GM04503 (cell line): ENCODE measurements at regions not wholly inside any gene's neighbourhood (a gene's known extent, or its start where the extent isn't known, plus 50 kb on each side); places are given as distances from the start of the nearest gene placed in this dataset.

Experiments used
- DNase-seq: peaks from one replicate; pipeline ENCODE4 v3.0.0-alpha.2; 2012; ENCODE audit warnings: low read depth

GRCh38 chr19:32202244-32202643, 143.2 kb upstream of the ZNF507 start:
- DNase-seq: no peak

GRCh38 chr19:32203161-32203560, 142.2 kb upstream of the ZNF507 start:
- DNase-seq: no peak

GRCh38 chr19:32206065-32206464, 139.3 kb upstream of the ZNF507 start:
- no peak for DNase-seq

- DNase-seq: no peak
These were observed 137.3 kb upstream of the ZNF507 start for GRCh38 chr19:32208060-32208459.

- no peak for DNase-seq
These were observed 126.0 kb upstream of the ZNF507 start for GRCh38 chr19:32219392-32219791.

GRCh38 chr19:32219881-32220472, 125.4 kb upstream of the ZNF507 start:
- DNase-seq: no peak

- DNase-seq: no peak
These were observed 124.5 kb upstream of the ZNF507 start for GRCh38 chr19:32220951-32221350.

- DNase-seq: no peak
These were observed 122.9 kb upstream of the ZNF507 start for GRCh38 chr19:32222556-32222955.

GRCh38 chr19:32223106-32223505, 122.3 kb upstream of the ZNF507 start:
- DNase-seq: no peak

GRCh38 chr19:32223595-32224370, 121.6 kb upstream of the ZNF507 start:
- no peak for DNase-seq

GRCh38 chr19:32224371-32225244, 120.8 kb upstream of the ZNF507 start:
- no peak for DNase-seq

- DNase-seq: no peak
These were observed 117.7 kb upstream of the ZNF507 start for GRCh38 chr19:32227561-32228165.

GRCh38 chr19:32230441-32230840, 115.0 kb upstream of the ZNF507 start:
- DNase-seq: no peak

GRCh38 chr19:32231020-32231419, 114.4 kb upstream of the ZNF507 start:
- no peak for DNase-seq

- DNase-seq: no peak
These were observed 113.7 kb upstream of the ZNF507 start for GRCh38 chr19:32231691-32232090.

GRCh38 chr19:32232449-32232848, 113.0 kb upstream of the ZNF507 start:
- no peak for DNase-seq

- no peak for DNase-seq
These were observed 112.3 kb upstream of the ZNF507 start for GRCh38 chr19:32233091-32233490.

GRCh38 chr19:32233885-32234284, 111.5 kb upstream of the ZNF507 start:
- DNase-seq: no peak

- DNase-seq: no peak
These were observed 110.7 kb upstream of the ZNF507 start for GRCh38 chr19:32234663-32235217.

GRCh38 chr19:32238076-32238475, 107.3 kb upstream of the ZNF507 start:
- DNase-seq: no peak

- no peak for DNase-seq
These were observed 105.1 kb upstream of the ZNF507 start for GRCh38 chr19:32240316-32240715.

- no peak for DNase-seq
These were observed 104.1 kb upstream of the ZNF507 start for GRCh38 chr19:32241306-32241705.
